RCC 7860 (cell line): ENCODE measurements at regions not wholly inside any gene's neighbourhood (a gene's known extent, or its start where the extent isn't known, plus 50 kb on each side); places are given as distances from the start of the nearest gene placed in this dataset.
"Not testable (repeated sequence)": the region's sequence is repeated elsewhere in the genome, so short reads cannot be mapped to it uniquely, and the experiment has no call there.

Experiments used
- DNase-seq: peaks from one replicate; pipeline ENCODE4 v3.0.0-alpha.2; 2015; ENCODE audit warnings: low spot score
- FAIRE-seq: peaks from 2 replicates; lab custom pipeline; 2012; peaks lifted over from hg19 to GRCh38; lab: Jason Lieb, UNC

GRCh38 chr5:174503086-174503460 lies 221.3 kb upstream of the MSX2 start:
- no peak for FAIRE-seq
- no peak for DNase-seq

- FAIRE-seq = peak; percentile 52
- DNase-seq = peak; percentile 63
Observed at GRCh38 chr5:174503461-174504265, 220.7 kb upstream of the MSX2 start.

- no peak for DNase-seq
- no peak for FAIRE-seq
Observed at GRCh38 chr5:174504266-174504726, 220.1 kb upstream of the MSX2 start.

GRCh38 chr5:174505621-174506020 lies 218.8 kb upstream of the MSX2 start:
- FAIRE-seq = peak; percentile 55

GRCh38 chr5:174510782-174511453 lies 213.5 kb upstream of the MSX2 start:
- not testable (repeated sequence) for FAIRE-seq

More at GRCh38 chr5:174505621-174506020, 218.8 kb upstream of the MSX2 start:
- DNase-seq = peak; percentile 58

GRCh38 chr5:174511714-174512253 lies 212.6 kb upstream of the MSX2 start:
- FAIRE-seq (no peak), DNase-seq (peak; percentile 32)

More at GRCh38 chr5:174510782-174511453, 213.5 kb upstream of the MSX2 start:
- peak; percentile 11 for DNase-seq

GRCh38 chr5:174514325-174514724 lies 210.1 kb upstream of the MSX2 start:
- FAIRE-seq = no peak
- DNase-seq = no peak

GRCh38 chr5:174514983-174515394 lies 209.4 kb upstream of the MSX2 start:
- DNase-seq = no peak
- no peak for FAIRE-seq

GRCh38 chr5:174516741-174517140 lies 207.6 kb upstream of the MSX2 start:
- DNase-seq (no peak), FAIRE-seq (no peak)

GRCh38 chr5:174518512-174518911 lies 205.9 kb upstream of the MSX2 start:
- DNase-seq (no peak), FAIRE-seq (no peak)

- no peak for FAIRE-seq
- no peak for DNase-seq
Observed at GRCh38 chr5:174520420-174521396, 203.7 kb upstream of the MSX2 start.

- no peak for DNase-seq
- no peak for FAIRE-seq
Observed at GRCh38 chr5:174521449-174521848, 202.9 kb upstream of the MSX2 start.

- FAIRE-seq (no peak), DNase-seq (no peak)
Observed at GRCh38 chr5:174522480-174523260, 201.7 kb upstream of the MSX2 start.

- FAIRE-seq (no peak), DNase-seq (no peak)
Observed at GRCh38 chr5:174523311-174524071, 200.9 kb upstream of the MSX2 start.

- FAIRE-seq (no peak), DNase-seq (no peak)
Observed at GRCh38 chr5:174524351-174524750, 200.0 kb upstream of the MSX2 start.

- DNase-seq (no peak), FAIRE-seq (no peak)
Observed at GRCh38 chr5:174526177-174526576, 198.2 kb upstream of the MSX2 start.

GRCh38 chr5:174527916-174528540 lies 196.4 kb upstream of the MSX2 start:
- no peak for DNase-seq
- no peak for FAIRE-seq

- DNase-seq (no peak), FAIRE-seq (no peak)
Observed at GRCh38 chr5:174528821-174529544, 195.4 kb upstream of the MSX2 start.
